HG02571 (cell line): ENCODE measurements at regions not wholly inside any gene's neighbourhood (a gene's known extent, or its start where the extent isn't known, plus 50 kb on each side); places are given as distances from the start of the nearest gene placed in this dataset.
"Not testable (repeated sequence)": the region's sequence is repeated elsewhere in the genome, so short reads cannot be mapped to it uniquely, and the experiment has no call there.

Experiments
- ATAC-seq: cut with Tn5 transposase; IDR thresholded peaks from one replicate; pipeline ENCODE4 v1.9.1; 2021; ENCODE audit warnings: mild to moderate bottlenecking, moderate library complexity; ENCODE audit not compliant: unreplicated experiment

- ATAC-seq = no peak
These were observed 62.0 kb upstream of the ST3GAL6 start for GRCh38 chr3:98701071-98701675.

- no peak for ATAC-seq
These were observed 61.0 kb upstream of the ST3GAL6 start for GRCh38 chr3:98702166-98702565.

- ATAC-seq = no peak
These were observed 57.9 kb upstream of the ST3GAL6 start for GRCh38 chr3:98705212-98705611.

GRCh38 chr3:98705694-98706093, 57.4 kb upstream of the ST3GAL6 start:
- ATAC-seq = no peak

GRCh38 chr3:98708681-98709080, 54.5 kb upstream of the ST3GAL6 start:
- ATAC-seq = not testable (repeated sequence)

- no peak for ATAC-seq
These were observed 53.7 kb upstream of the ST3GAL6 start for GRCh38 chr3:98709441-98709840.

GRCh38 chr3:98710067-98710659, 53.0 kb upstream of the ST3GAL6 start:
- ATAC-seq = no peak

- no peak for ATAC-seq
These were observed 51.7 kb upstream of the ST3GAL6 start for GRCh38 chr3:98711426-98711825.

- ATAC-seq = no peak
These were observed 50.4 kb upstream of the ST3GAL6 start for GRCh38 chr3:98712726-98713125.

GRCh38 chr3:98713332-98713731, 49.8 kb upstream of the ST3GAL6 start:
- not testable (repeated sequence) for ATAC-seq
